ENCODE measurements at regions not wholly inside any gene's neighbourhood (a gene's known extent, or its start where the extent isn't known, plus 50 kb on each side); places are given as distances from the start of the nearest gene placed in this dataset.

GRCh38 chr7:27412164-27412563 is 169.6 kb downstream of the EVX1 start:
- DNase-seq (ENCODE audit: low read depth, low spot score), result no peak
- no peak for TF ChIP-seq CTCF (IDR thresholded peaks at IDR 0.05; ENCODE audit: low read depth, low read length)
- in situ Hi-C loops (cut with HindIII; ENCODE audit: low sequenced_read_pairs), result no loop called here
- H3K4me3 ChIP-seq (ENCODE audit: low read depth, low read length), result no peak overlapping the region

GRCh38 chr7:27418541-27418940 is 175.9 kb downstream of the EVX1 start:
- no peak for DNase-seq (ENCODE audit: low read depth, low spot score)
- no peak overlapping the region for H3K4me3 ChIP-seq (ENCODE audit: low read depth, low read length)
- no peak for TF ChIP-seq CTCF (IDR thresholded peaks at IDR 0.05; ENCODE audit: low read depth, low read length)
- in situ Hi-C loops (cut with HindIII; ENCODE audit: low sequenced_read_pairs), result no loop called here

- H3K4me3 ChIP-seq (ENCODE audit: low read depth, low read length), result no peak overlapping the region
These were observed 177.1 kb downstream of the EVX1 start for GRCh38 chr7:27419581-27420177.

GRCh38 chr7:27420702-27421101 is 178.1 kb downstream of the EVX1 start:
- TF ChIP-seq CTCF (IDR thresholded peaks at IDR 0.05; ENCODE audit: low read depth, low read length), result no peak
- H3K4me3 ChIP-seq (ENCODE audit: low read depth, low read length), result no peak overlapping the region
- in situ Hi-C loops (cut with HindIII; ENCODE audit: low sequenced_read_pairs), result no loop called here
- no peak for DNase-seq (ENCODE audit: low read depth, low spot score)

More at GRCh38 chr7:27419581-27420177, 177.1 kb downstream of the EVX1 start:
- TF ChIP-seq CTCF (IDR thresholded peaks at IDR 0.05; ENCODE audit: low read depth, low read length), result no peak
- DNase-seq (ENCODE audit: low read depth, low spot score), result no peak
- in situ Hi-C loops (cut with HindIII; ENCODE audit: low sequenced_read_pairs), result no loop called here

- in situ Hi-C loops (cut with HindIII; ENCODE audit: low sequenced_read_pairs), result no loop called here
- no peak for TF ChIP-seq CTCF (IDR thresholded peaks at IDR 0.05; ENCODE audit: low read depth, low read length)
- H3K4me3 ChIP-seq (ENCODE audit: low read depth, low read length), result no peak overlapping the region
- DNase-seq (ENCODE audit: low read depth, low spot score), result no peak
These were observed 180.7 kb downstream of the EVX1 start for GRCh38 chr7:27423290-27423689.

GRCh38 chr7:27423821-27424220 is 181.2 kb downstream of the EVX1 start:
- in situ Hi-C loops (cut with HindIII; ENCODE audit: low sequenced_read_pairs), result no loop called here
- no peak for TF ChIP-seq CTCF (IDR thresholded peaks at IDR 0.05; ENCODE audit: low read depth, low read length)
- DNase-seq (ENCODE audit: low read depth, low spot score), result no peak
- H3K4me3 ChIP-seq (ENCODE audit: low read depth, low read length), result no peak overlapping the region

GRCh38 chr7:27424231-27424630 is 181.6 kb downstream of the EVX1 start:
- no peak for TF ChIP-seq CTCF (IDR thresholded peaks at IDR 0.05; ENCODE audit: low read depth, low read length)
- no peak for DNase-seq (ENCODE audit: low read depth, low spot score)
- no peak overlapping the region for H3K4me3 ChIP-seq (ENCODE audit: low read depth, low read length)
- in situ Hi-C loops (cut with HindIII; ENCODE audit: low sequenced_read_pairs), result no loop called here
